Upper lobe of left lung (tissue), 6 donors: ENCODE measurements at regions not wholly inside any gene's neighbourhood (a gene's known extent, or its start where the extent isn't known, plus 50 kb on each side); places are given as distances from the start of the nearest gene placed in this dataset.

ENCODE experiments used
- ATAC-seq, 2 donors: fragments of 200-7000 bp; cut with Tn5 transposase; one replicate each; pipeline ENCODE4 v1.9.1; 2022; ENCODE audit warnings: mild to moderate bottlenecking in 2 of 2, moderate library complexity in 2 of 2; ENCODE audit not compliant: low FRiP score in 2 of 2
- DNase-seq, 2 donors: peaks; one replicate each; pipeline ENCODE4 v3.0.0-alpha.2; 2019 to 2020
- H3K27ac ChIP-seq, 4 donors: fragments of 200-600 bp; sonication (generic); one replicate each; pipeline ENCODE4 v1.5.1; 2016 to 2019
- H3K27me3 ChIP-seq, 4 donors: fragments of 200-600 bp; sonication (generic); one replicate each; pipeline ENCODE4 v1.5.1; 2017 to 2019
- H3K36me3 ChIP-seq, 4 donors: fragments of 200-600 bp; sonication (generic); one replicate each; pipeline ENCODE4 v1.5.1; 2016 to 2019
- H3K4me1 ChIP-seq, 4 donors: fragments of 200-600 bp; sonication (generic); one replicate each; pipeline ENCODE4 v1.5.1; 2018 to 2019
- H3K4me3 ChIP-seq, 4 donors: fragments of 200-600 bp; sonication (generic); one replicate each; pipeline ENCODE4 v1.5.1; 2017 to 2019; ENCODE audit warnings: mild to moderate bottlenecking in 2 of 4, moderate library complexity in 1 of 4
- H3K9me3 ChIP-seq, 4 donors: fragments of 200-600 bp; sonication (generic); one replicate each; pipeline ENCODE4 v1.5.1; 2018 to 2019
- EP300 ChIP-seq, 4 donors: sonication (generic); formaldehyde crosslinking; IDR thresholded peaks; one replicate each; pipeline ENCODE4 v1.5.1; 2017; ENCODE audit warnings: antibody characterized with exemption in 4 of 4, control low read depth in 2 of 4
- POLR2A ChIP-seq, 4 donors: fragments of 450-650 bp; IDR thresholded peaks; one replicate each; pipeline ENCODE4 v1.5.1; 2016 to 2017; ENCODE audit warnings: antibody characterized with exemption in 4 of 4, mild to moderate bottlenecking in 2 of 4
- POLR2AphosphoS5 ChIP-seq, 2 donors: sonication (generic); formaldehyde crosslinking; IDR thresholded peaks; one replicate each; pipeline ENCODE4 v1.5.1; 2017; ENCODE audit warnings: antibody characterized with exemption in 2 of 2
- WGBS, 2 donors: methylation state at CpG; one replicate each; pipeline ENCODE4 v1.1.5; 2017 to 2018; 5-methylcytosine and 5-hydroxymethylcytosine counted together
- TF ChIP-seq, protein P1 (sequence below), 6 experiments: fragments of 450-650 bp in 4 of 6; fragments of 200-600 bp in 2 of 6; sonication (generic) in 2 of 6; IDR thresholded peaks; one replicate each; pipeline ENCODE4 v1.5.1; 2016 to 2019; ENCODE audit warnings: antibody characterized with exemption in 6 of 6
- donor health status: DM: no; HTN: no; CAD: no; lungs with moderate emphysema.
- donor health status: DM: no; HTN: yes; CAD: no; lungs with severe emphysema.

GRCh38 chr22:49106096-49106841 is 721.4 kb downstream of the BRD1 start:
- 76 to 78% methylated on average over 6 to 12 of the region's 12 CpGs for WGBS, 2 donors
- ATAC-seq (no peak), DNase-seq (no peak)
- no peaks in the 10 kb centered on the region for H3K36me3 ChIP-seq
- H3K27ac ChIP-seq: no peak overlapping the region
- H3K27me3 ChIP-seq: no peaks in the 10 kb centered on the region
- H3K4me3 ChIP-seq: no peak overlapping the region
- no peaks in the 10 kb centered on the region for H3K4me1 ChIP-seq
- no peaks in the 10 kb centered on the region for H3K9me3 ChIP-seq
- no peak for TF ChIP-seq EP300 (IDR thresholded peaks at IDR 0.05)
- TF ChIP-seq POLR2A (IDR thresholded peaks at IDR 0.05): no peak
- TF ChIP-seq, protein P1, sequence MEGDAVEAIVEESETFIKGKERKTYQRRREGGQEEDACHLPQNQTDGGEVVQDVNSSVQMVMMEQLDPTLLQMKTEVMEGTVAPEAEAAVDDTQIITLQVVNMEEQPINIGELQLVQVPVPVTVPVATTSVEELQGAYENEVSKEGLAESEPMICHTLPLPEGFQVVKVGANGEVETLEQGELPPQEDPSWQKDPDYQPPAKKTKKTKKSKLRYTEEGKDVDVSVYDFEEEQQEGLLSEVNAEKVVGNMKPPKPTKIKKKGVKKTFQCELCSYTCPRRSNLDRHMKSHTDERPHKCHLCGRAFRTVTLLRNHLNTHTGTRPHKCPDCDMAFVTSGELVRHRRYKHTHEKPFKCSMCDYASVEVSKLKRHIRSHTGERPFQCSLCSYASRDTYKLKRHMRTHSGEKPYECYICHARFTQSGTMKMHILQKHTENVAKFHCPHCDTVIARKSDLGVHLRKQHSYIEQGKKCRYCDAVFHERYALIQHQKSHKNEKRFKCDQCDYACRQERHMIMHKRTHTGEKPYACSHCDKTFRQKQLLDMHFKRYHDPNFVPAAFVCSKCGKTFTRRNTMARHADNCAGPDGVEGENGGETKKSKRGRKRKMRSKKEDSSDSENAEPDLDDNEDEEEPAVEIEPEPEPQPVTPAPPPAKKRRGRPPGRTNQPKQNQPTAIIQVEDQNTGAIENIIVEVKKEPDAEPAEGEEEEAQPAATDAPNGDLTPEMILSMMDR (IDR thresholded peaks at IDR 0.05): no peak
- no peak for TF ChIP-seq POLR2AphosphoS5 (IDR thresholded peaks at IDR 0.05)

DNA sequence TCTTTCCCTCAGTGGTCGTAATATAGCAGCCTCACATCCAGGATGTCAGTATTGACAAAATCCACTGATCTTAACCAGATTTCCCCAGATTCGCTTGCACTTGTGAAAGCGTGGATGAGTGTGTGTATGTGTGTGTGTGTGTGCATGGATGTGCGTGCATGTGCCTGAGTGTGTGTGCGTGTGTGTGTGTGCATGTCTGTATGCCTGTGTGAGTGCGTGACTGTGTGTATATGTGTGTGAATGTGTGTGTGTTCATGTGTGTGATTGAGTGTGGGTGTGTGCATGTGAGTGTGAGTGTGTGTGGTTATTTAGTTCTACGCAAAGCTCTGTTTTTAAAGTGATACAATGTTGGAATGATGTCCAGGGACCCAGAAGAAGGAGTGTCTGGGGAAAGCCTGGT is 723.2 kb downstream of the BRD1 start:
- Histone ChIP-seq H3K9me3 (no peaks in the 10 kb centered on the region), H3K36me3 (no peaks in the 10 kb centered on the region), H3K27ac (no peak overlapping the region), H3K4me1 (no peaks in the 10 kb centered on the region), H3K4me3 (no peak overlapping the region), H3K27me3 (no peaks in the 10 kb centered on the region)
- WGBS, 2 donors: 85 to 91% methylated on average over 7 of the region's 7 CpGs
- TF ChIP-seq, protein P1 (IDR thresholded peaks at IDR 0.05): no peak
- no peak for TF ChIP-seq EP300 (IDR thresholded peaks at IDR 0.05)
- no peak for TF ChIP-seq POLR2A (IDR thresholded peaks at IDR 0.05)
- no peak for TF ChIP-seq POLR2AphosphoS5 (IDR thresholded peaks at IDR 0.05)
- no peak for DNase-seq
- no peak for ATAC-seq

DNA sequence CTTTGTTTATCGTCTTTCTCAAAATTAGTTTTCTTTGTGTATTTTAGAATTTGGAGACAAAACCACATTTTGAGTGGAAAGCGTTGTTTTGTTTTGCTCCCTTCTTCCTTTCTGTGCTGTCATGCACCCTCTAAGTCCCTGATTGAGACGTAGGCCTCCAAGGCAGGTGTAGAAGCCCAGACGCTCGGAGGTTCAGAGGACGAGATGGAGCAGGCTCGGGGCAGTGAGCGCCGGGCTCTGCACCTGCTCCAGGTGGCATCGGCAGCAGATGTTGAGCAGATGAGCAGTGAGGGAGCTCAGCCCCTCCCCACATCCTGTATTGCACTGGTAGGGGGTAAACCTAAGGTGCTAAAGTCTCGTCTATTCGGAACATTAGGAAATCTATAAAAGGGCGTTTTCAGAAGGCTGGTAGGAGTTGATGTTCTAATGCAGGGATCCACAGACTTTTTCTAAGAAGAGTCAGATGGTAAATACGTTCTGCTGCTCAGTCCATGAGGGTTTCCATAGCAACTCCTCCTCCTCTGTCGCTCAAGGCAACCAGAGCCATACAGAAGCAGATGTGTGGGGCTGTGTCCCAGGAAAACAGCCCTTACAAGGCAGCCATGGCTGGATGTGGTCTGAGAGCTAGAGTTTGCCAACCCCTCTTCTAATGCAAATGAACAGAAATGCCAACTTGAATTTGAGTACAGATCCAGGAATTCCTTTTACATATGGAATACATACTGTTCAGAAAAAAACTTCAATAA is 724.2 kb downstream of the BRD1 start:
- TF ChIP-seq POLR2A (IDR thresholded peaks at IDR 0.05): no peak
- TF ChIP-seq, protein P1 (IDR thresholded peaks at IDR 0.05): no peak
- DNase-seq (no peak), ATAC-seq (no peak)
- Histone ChIP-seq H3K4me3 (no peak overlapping the region), H3K36me3 (no peaks in the 10 kb centered on the region), H3K4me1 (no peaks in the 10 kb centered on the region), H3K9me3 (no peaks in the 10 kb centered on the region), H3K27me3 (no peaks in the 10 kb centered on the region), H3K27ac (no peak overlapping the region)
- WGBS, 2 donors: 63 to 73% methylated on average over 15 of the region's 15 CpGs

GRCh38 chr22:49102367-49102766 is 725.3 kb downstream of the BRD1 start:
- no peak for ATAC-seq
- WGBS, 2 donors: 77 to 87% methylated on average over 20 of the region's 20 CpGs
- no peak overlapping the region for H3K27ac ChIP-seq

More at GRCh38 chr22:49102367-49102766, 725.3 kb downstream of the BRD1 start:
- Histone ChIP-seq H3K9me3 (no peaks in the 10 kb centered on the region), H3K27me3 (no peaks in the 10 kb centered on the region), H3K4me3 (no peak overlapping the region), H3K4me1 (no peaks in the 10 kb centered on the region), H3K36me3 (no peaks in the 10 kb centered on the region)
- no peak for DNase-seq
- TF ChIP-seq POLR2A (IDR thresholded peaks at IDR 0.05): no peak
- TF ChIP-seq EP300 (IDR thresholded peaks at IDR 0.05): no peak
- no peak for TF ChIP-seq POLR2AphosphoS5 (IDR thresholded peaks at IDR 0.05)
- TF ChIP-seq, protein P1 (IDR thresholded peaks at IDR 0.05): no peak
